H1 (cell line): ENCODE measurements at regions not wholly inside any gene's neighbourhood (a gene's known extent, or its start where the extent isn't known, plus 50 kb on each side); places are given as distances from the start of the nearest gene placed in this dataset.

ENCODE experiments used
- CTCF ChIA-PET: fragments of 300-600 bp; sonication (Branson Sonifier 250); formaldehyde crosslinking; loops from one replicate; lab custom pipeline; 2021; ENCODE audit not compliant: partially characterized antibody; lab: Charles Lee
- POLR2A ChIA-PET: fragments of 300-600 bp; sonication (Branson Sonifier 250); formaldehyde crosslinking; loops from one replicate; lab custom pipeline; 2021; ENCODE audit warnings: inconsistent platforms; ENCODE audit not compliant: partially characterized antibody; lab: Charles Lee
- DNase-seq, 2 experiments: peaks; one replicate each; pipeline versions ENCODE4 v3.0.0 to v3.0.0-alpha.2; 2010 to 2022; ENCODE audit warnings: low spot score in 2 of 2, low read depth in 1 of 2, mixed read lengths in 1 of 2
- FAIRE-seq: peaks from 2 replicates; lab custom pipeline; 2011; peaks lifted over from hg19 to GRCh38; lab: Jason Lieb, UNC
- H2AFZ ChIP-seq: 2 replicates; pipeline ENCODE4 v1.8.1; 2012; ENCODE audit warnings: low read length, inconsistent platforms
- H2AK5ac ChIP-seq: 2 replicates; pipeline ENCODE4 v1.6.1; 2013; ENCODE audit warnings: low read depth, low read length
- H2BK120ac ChIP-seq: replicated peaks from 2 replicates; pipeline ENCODE3; 2013; ENCODE audit warnings: low read depth, low read length, inconsistent platforms
- H2BK12ac ChIP-seq: 2 replicates; pipeline ENCODE4 v1.6.1; 2013; ENCODE audit warnings: low read depth, low read length
- H2BK15ac ChIP-seq: 2 replicates; pipeline ENCODE4 v1.6.1; 2013; ENCODE audit warnings: low read length
- H2BK20ac ChIP-seq: 2 replicates; pipeline ENCODE4 v1.6.1; 2013; ENCODE audit warnings: low read length
- H2BK5ac ChIP-seq: 2 replicates; pipeline ENCODE4 v1.6.1; 2013; ENCODE audit warnings: low read depth, low read length
- H3K14ac ChIP-seq: 2 replicates; pipeline ENCODE4 v1.6.1; 2013; ENCODE audit warnings: inconsistent platforms; ENCODE audit not compliant: insufficient read length
- H3K18ac ChIP-seq: 2 replicates; pipeline ENCODE4 v1.6.1; 2013; ENCODE audit warnings: low read length; ENCODE audit errors: extremely low read depth
- H3K23ac ChIP-seq: 2 replicates; pipeline ENCODE4 v1.6.1; 2013; ENCODE audit warnings: inconsistent platforms; ENCODE audit not compliant: insufficient read length
- H3K23me2 ChIP-seq: 2 replicates; pipeline ENCODE4 v1.6.1; 2013; ENCODE audit warnings: low read depth, low read length
- H3K27ac ChIP-seq: 2 replicates; pipeline ENCODE4 v1.6.1; 2011; ENCODE audit warnings: low read depth, low read length, inconsistent platforms
- H3K27me3 ChIP-seq, 4 experiments: replicated peaks in 1 of 4; 1 replicate in 1 of 4; 2 replicates in 3 of 4; pipeline versions ENCODE4 v1.6.1 to v1.8.1; 2011 to 2013; ENCODE audit warnings: low read length in 3 of 4, mild to moderate bottlenecking in 3 of 4, inconsistent platforms in 2 of 4, mixed read lengths in 2 of 4, moderate library complexity in 1 of 4; ENCODE audit not compliant: control insufficient read depth in 3 of 4, insufficient read depth in 3 of 4; ENCODE audit errors: extremely low read depth in 1 of 4
- H3K36me3 ChIP-seq, 4 experiments: 2 replicates each; pipeline versions ENCODE4 v1.6.1 to v1.8.1; 2011 to 2013; ENCODE audit warnings: mild to moderate bottlenecking in 4 of 4, low read length in 3 of 4, moderate library complexity in 2 of 4, control low read depth in 1 of 4, inconsistent platforms in 1 of 4; ENCODE audit not compliant: insufficient read depth in 4 of 4, control insufficient read depth in 2 of 4
- H3K4ac ChIP-seq: replicated peaks from 2 replicates; pipeline ENCODE3; 2013; ENCODE audit warnings: low read length, low read depth, mixed read lengths, inconsistent platforms; ENCODE audit not compliant: insufficient read length
- H3K4me1 ChIP-seq, 4 experiments: replicated peaks in 1 of 4; 1 replicate in 1 of 4; 2 replicates in 3 of 4; pipeline versions ENCODE4 v1.6.1 to v1.8.1; 2011 to 2013; ENCODE audit warnings: low read length in 3 of 4, inconsistent platforms in 2 of 4, mixed read lengths in 1 of 4; ENCODE audit not compliant: insufficient read depth in 4 of 4, control insufficient read depth in 3 of 4
- H3K4me2 ChIP-seq, 2 experiments: 2 replicates each; pipeline versions ENCODE4 v1.6.1 to v1.8.1; 2011 to 2013; ENCODE audit warnings: low read depth in 2 of 2, low read length in 2 of 2, control low read depth in 1 of 2, inconsistent platforms in 1 of 2, mild to moderate bottlenecking in 1 of 2; ENCODE audit not compliant: insufficient read depth in 1 of 2
- H3K4me3 ChIP-seq, 4 experiments: fragments of 200-600, 300-600 bp in 1 of 4; sonication (generic), shearing (Covaris generic), sonication (Bioruptor Twin) in 1 of 4; 2 replicates each; pipeline versions ENCODE4 v1.5.1 to v1.8.1; 2011 to 2016; ENCODE audit warnings: low read length in 4 of 4, low read depth in 3 of 4, control low read depth in 2 of 4, inconsistent platforms in 2 of 4, mild to moderate bottlenecking in 2 of 4, mixed read lengths in 1 of 4, moderate library complexity in 1 of 4; ENCODE audit not compliant: insufficient read depth in 2 of 4; ENCODE audit errors: extremely low read depth in 1 of 4
- H3K56ac ChIP-seq: replicated peaks from 2 replicates; pipeline ENCODE3; 2013; ENCODE audit warnings: low read depth, mild to moderate bottlenecking, mixed read lengths, low read length, inconsistent platforms; ENCODE audit not compliant: insufficient read length
- H3K79me1 ChIP-seq: 2 replicates; pipeline ENCODE4 v1.6.1; 2013; ENCODE audit warnings: low read depth, low read length, control low read depth
- H3K79me2 ChIP-seq, 2 experiments: 2 replicates each; pipeline versions ENCODE4 v1.6.1 to v1.8.1; 2012 to 2013; ENCODE audit warnings: low read length in 2 of 2, mild to moderate bottlenecking in 2 of 2, inconsistent platforms in 1 of 2; ENCODE audit not compliant: insufficient read depth in 2 of 2, control insufficient read depth in 1 of 2
- H3K9ac ChIP-seq, 4 experiments: replicated peaks in 1 of 4; 1 replicate in 1 of 4; 2 replicates in 3 of 4; pipeline versions ENCODE4 v1.6.1 to v1.8.1; 2011 to 2013; ENCODE audit warnings: low read depth in 3 of 4, low read length in 3 of 4, control low read depth in 2 of 4, mild to moderate bottlenecking in 2 of 4, moderate library complexity in 2 of 4, inconsistent platforms in 1 of 4; ENCODE audit errors: extremely low read depth in 1 of 4
- H3K9me3 ChIP-seq, 2 experiments: 2 replicates each; pipeline versions ENCODE4 v1.6.1 to v1.8.1; 2012 to 2013; ENCODE audit warnings: mild to moderate bottlenecking in 2 of 2, moderate library complexity in 2 of 2, control low read depth in 1 of 2, inconsistent platforms in 1 of 2, low read depth in 1 of 2, low read length in 1 of 2, mixed read lengths in 1 of 2; ENCODE audit not compliant: insufficient read depth in 2 of 2
- H4K20me1 ChIP-seq, 2 experiments: replicated peaks in 1 of 2; 2 replicates each; pipeline versions ENCODE3 to v1.8.1; 2011 to 2013; ENCODE audit warnings: inconsistent platforms in 2 of 2, low read length in 2 of 2, mild to moderate bottlenecking in 1 of 2; ENCODE audit not compliant: insufficient read depth in 2 of 2, control insufficient read depth in 1 of 2
- H4K5ac ChIP-seq: 2 replicates; pipeline ENCODE4 v1.6.1; 2013; ENCODE audit warnings: low read length, low read depth, mixed read lengths, inconsistent platforms; ENCODE audit not compliant: insufficient read length
- H4K8ac ChIP-seq: 2 replicates; pipeline ENCODE4 v1.8.0; 2013; ENCODE audit warnings: mild to moderate bottlenecking, moderate library complexity, low read length, inconsistent platforms; ENCODE audit not compliant: insufficient read depth; ENCODE audit errors: extremely low read depth
- H4K91ac ChIP-seq: replicated peaks from 2 replicates; pipeline ENCODE3; 2013; ENCODE audit warnings: low read length, mixed read lengths, inconsistent platforms; ENCODE audit not compliant: insufficient read length
- WGBS, 2 experiments: shearing (Covaris generic) in 1 of 2; methylation state at CpG; one replicate each; pipeline versions ENCODE4 v1.1.6 to v1.1.7; 2013 to 2015; ENCODE audit warnings: low lambda C conversion rate in 2 of 2, mixed read lengths in 2 of 2, inconsistent platforms in 1 of 2, low coverage in 1 of 2, missing lambda C conversion rate in 1 of 2; ENCODE audit not compliant: insufficient replicate concordance in 2 of 2, insufficient coverage in 1 of 2, insufficient read length in 1 of 2; ENCODE audit errors: extremely low coverage in 1 of 2, missing lambda C conversion rate in 1 of 2; 5-methylcytosine and 5-hydroxymethylcytosine counted together

GRCh38 chr10:3704565-3705325 is 80.3 kb downstream of the KLF6 start:
- no peak overlapping the region for H4K8ac ChIP-seq
- no peak overlapping the region for H4K91ac ChIP-seq
- peak overlapping the region; percentile 3 for H3K14ac ChIP-seq
- H2BK15ac ChIP-seq, result no peak overlapping the region
- H3K27ac ChIP-seq, result no peak overlapping the region
- no peaks in the 10 kb centered on the region for H3K36me3 ChIP-seq
- no peaks in the 10 kb centered on the region for H3K23me2 ChIP-seq
- no peaks in the 10 kb centered on the region for H3K79me1 ChIP-seq
- H2BK20ac ChIP-seq, result peak overlapping the region; percentile 87; the same call in 1 of the 2 replicates
- H4K20me1 ChIP-seq, result no peaks in the 10 kb centered on the region
- DNase-seq (no peak), FAIRE-seq (no peak)
- H3K9me3 ChIP-seq, result no peaks in the 10 kb centered on the region
- no peak overlapping the region for H3K4me2 ChIP-seq
- no peaks in the 10 kb centered on the region; a peak in 1 of 7 replicates for H3K27me3 ChIP-seq
- H2AFZ ChIP-seq, result 0 out of 2 replicates have a peak overlapping the region, but pooled peaks have one; percentile 67
- H3K4me1 ChIP-seq, result peaks cover 0 to under 1% (median 0%) of the 10 kb centered on the region in 4 experiments; a peak in 2 of 7 replicates
- H3K18ac ChIP-seq, result no peak overlapping the region
- no peak overlapping the region for H2AK5ac ChIP-seq
- H3K4me3 ChIP-seq, result no peak overlapping the region
- H2BK120ac ChIP-seq, result no peak overlapping the region
- CTCF ChIA-PET, result interaction anchor here (1.1 kb wide), 1 partner anchor 687 kb away, joined by 3 read pairs; no protein-coding TSS in a partner anchor
- no peak overlapping the region for H4K5ac ChIP-seq
- H3K56ac ChIP-seq, result no peak overlapping the region
- no peak overlapping the region for H2BK5ac ChIP-seq
- no peak overlapping the region for H3K9ac ChIP-seq
- H3K23ac ChIP-seq, result no peak overlapping the region
- H2BK12ac ChIP-seq, result no peak overlapping the region
- WGBS, 2 experiments, result 93% methylated on average over 10 of the region's 10 CpGs; no CpG with 5 or more reads in 1 of the 2 experiments
- no peak overlapping the region for H3K4ac ChIP-seq
- H3K79me2 ChIP-seq, result no peaks in the 10 kb centered on the region
- POLR2A ChIA-PET, result no interaction called here
